Stimulated activated CD8-positive, alpha-beta memory T cell treated with anti-CD3 and anti-CD28 coated beads, Interleukin-12 subunit alpha, Interleukin-12 subunit beta, amount 100 ng/mL, for 4 hours (primary cell): ENCODE measurements at regions not wholly inside any gene's neighbourhood (a gene's known extent, or its start where the extent isn't known, plus 50 kb on each side); places are given as distances from the start of the nearest gene placed in this dataset.

ENCODE experiments used
- DNase-seq: peaks from one replicate; pipeline ENCODE4 v3.0.0-alpha.2; 2020; ENCODE audit warnings: low read depth

- no peak for DNase-seq
Observed at GRCh38 chr10:128497660-128498377, 371.6 kb upstream of the MKI67 start.

- no peak for DNase-seq
Observed at GRCh38 chr10:128498378-128498730, 372.1 kb upstream of the MKI67 start.

GRCh38 chr10:128498746-128499145 is 372.5 kb upstream of the MKI67 start:
- no peak for DNase-seq

- no peak for DNase-seq
Observed at GRCh38 chr10:128499486-128499885, 373.3 kb upstream of the MKI67 start.

GRCh38 chr10:128499956-128500355 is 373.7 kb upstream of the MKI67 start:
- DNase-seq, result no peak

GRCh38 chr10:128500642-128501041 is 374.4 kb upstream of the MKI67 start:
- DNase-seq, result no peak

GRCh38 chr10:128505346-128505745 is 379.1 kb upstream of the MKI67 start:
- DNase-seq, result no peak

- no peak for DNase-seq
Observed at GRCh38 chr10:128506423-128506822, 380.2 kb upstream of the MKI67 start.

- no peak for DNase-seq
Observed at GRCh38 chr10:128507066-128507465, 380.8 kb upstream of the MKI67 start.

- no peak for DNase-seq
Observed at GRCh38 chr10:128511284-128511683, 385.1 kb upstream of the MKI67 start.

- DNase-seq, result no peak
Observed at GRCh38 chr10:128512767-128513166, 386.5 kb upstream of the MKI67 start.

GRCh38 chr10:128514536-128514935 is 388.3 kb upstream of the MKI67 start:
- no peak for DNase-seq

GRCh38 chr10:128516180-128516579 is 390.0 kb upstream of the MKI67 start:
- no peak for DNase-seq

- DNase-seq, result no peak
Observed at GRCh38 chr10:128517167-128517566, 390.9 kb upstream of the MKI67 start.

GRCh38 chr10:128518000-128518399 is 391.8 kb upstream of the MKI67 start:
- DNase-seq, result no peak

GRCh38 chr10:128519581-128519980 is 393.4 kb upstream of the MKI67 start:
- no peak for DNase-seq

GRCh38 chr10:128520211-128520815 is 394.1 kb upstream of the MKI67 start:
- no peak for DNase-seq

GRCh38 chr10:128522551-128523308 is 396.5 kb upstream of the MKI67 start:
- DNase-seq, result no peak

- DNase-seq, result no peak
Observed at GRCh38 chr10:128525444-128525843, 399.2 kb upstream of the MKI67 start.

GRCh38 chr10:128525936-128526335 is 399.7 kb upstream of the MKI67 start:
- no peak for DNase-seq

GRCh38 chr10:128526791-128527375 is 400.7 kb upstream of the MKI67 start:
- DNase-seq, result no peak

- no peak for DNase-seq
Observed at GRCh38 chr10:128527711-128528110, 401.5 kb upstream of the MKI67 start.

GRCh38 chr10:128528167-128528566 is 401.9 kb upstream of the MKI67 start:
- DNase-seq, result no peak
